ENCODE measurements at regions not wholly inside any gene's neighbourhood (a gene's known extent, or its start where the extent isn't known, plus 50 kb on each side); places are given as distances from the start of the nearest gene placed in this dataset.

GRCh38 chr10:128722947-128723346 is 596.7 kb upstream of the MKI67 start:
- Histone ChIP-seq H3K36me3 (ENCODE audit: insufficient read depth, low read length) (no peaks in the 10 kb centered on the region), H3K9me2 (ENCODE audit: low read depth, low read length) (no peaks in the 10 kb centered on the region), H3K27me3 (ENCODE audit: insufficient read depth, low read length) (no peaks in the 10 kb centered on the region), H3K79me2 (ENCODE audit: insufficient read depth, low read length) (no peaks in the 10 kb centered on the region), H3K9ac (ENCODE audit: low read length) (no peak overlapping the region), H3K27ac (ENCODE audit: low read depth, low read length, poor library complexity, severe bottlenecking) (no peak overlapping the region), H3F3A (ENCODE audit: insufficient read depth, low read length) (no peaks in the 10 kb centered on the region), H3K4me1 (ENCODE audit: insufficient read depth, low read length, severe bottlenecking) (no peaks in the 10 kb centered on the region), H3K9me3 (ENCODE audit: low read length) (no peaks in the 10 kb centered on the region), H3K4me2 (ENCODE audit: low read length) (no peak overlapping the region), H3K4me3 (ENCODE audit: low read depth, low read length, poor library complexity, severe bottlenecking) (no peak overlapping the region), H4K20me1 (ENCODE audit: insufficient read depth, low read length) (no peaks in the 10 kb centered on the region), H2AFZ (ENCODE audit: low read length) (no peak overlapping the region)
- TF ChIP-seq EZH2 (IDR thresholded peaks at IDR 0.05; ENCODE audit: borderline replicate concordance, low read length), result no peak
- TF ChIP-seq CTCF (IDR thresholded peaks at IDR 0.05; ENCODE audit: low read length), result no peak

- H3K9me2 ChIP-seq (ENCODE audit: low read depth, low read length), result no peaks in the 10 kb centered on the region
- H3F3A ChIP-seq (ENCODE audit: insufficient read depth, low read length), result no peaks in the 10 kb centered on the region
- H3K9me3 ChIP-seq (ENCODE audit: low read length), result no peaks in the 10 kb centered on the region
- H3K4me1 ChIP-seq (ENCODE audit: insufficient read depth, low read length, severe bottlenecking), result no peaks in the 10 kb centered on the region
- H2AFZ ChIP-seq (ENCODE audit: low read length), result no peak overlapping the region
- no peaks in the 10 kb centered on the region for H4K20me1 ChIP-seq (ENCODE audit: insufficient read depth, low read length)
- H3K27me3 ChIP-seq (ENCODE audit: insufficient read depth, low read length), result no peaks in the 10 kb centered on the region
- no peak overlapping the region for H3K27ac ChIP-seq (ENCODE audit: low read depth, low read length, poor library complexity, severe bottlenecking)
- TF ChIP-seq EZH2 (IDR thresholded peaks at IDR 0.05; ENCODE audit: borderline replicate concordance, low read length) (no peak), CTCF (IDR thresholded peaks at IDR 0.05; ENCODE audit: low read length) (no peak)
- no peak overlapping the region for H3K9ac ChIP-seq (ENCODE audit: low read length)
- no peak overlapping the region for H3K4me3 ChIP-seq (ENCODE audit: low read depth, low read length, poor library complexity, severe bottlenecking)
- H3K79me2 ChIP-seq (ENCODE audit: insufficient read depth, low read length), result no peaks in the 10 kb centered on the region
- no peaks in the 10 kb centered on the region for H3K36me3 ChIP-seq (ENCODE audit: insufficient read depth, low read length)
- H3K4me2 ChIP-seq (ENCODE audit: low read length), result no peak overlapping the region
These were observed 597.5 kb upstream of the MKI67 start for GRCh38 chr10:128723631-128724205.

GRCh38 chr10:128725531-128725930 is 599.3 kb upstream of the MKI67 start:
- Histone ChIP-seq H3K9ac (ENCODE audit: low read length) (no peak overlapping the region), H3K9me3 (ENCODE audit: low read length) (no peaks in the 10 kb centered on the region), H3K36me3 (ENCODE audit: insufficient read depth, low read length) (no peaks in the 10 kb centered on the region), H3F3A (ENCODE audit: insufficient read depth, low read length) (no peaks in the 10 kb centered on the region), H3K4me3 (ENCODE audit: low read depth, low read length, poor library complexity, severe bottlenecking) (no peak overlapping the region), H3K79me2 (ENCODE audit: insufficient read depth, low read length) (no peaks in the 10 kb centered on the region), H3K9me2 (ENCODE audit: low read depth, low read length) (no peaks in the 10 kb centered on the region), H3K27me3 (ENCODE audit: insufficient read depth, low read length) (no peaks in the 10 kb centered on the region), H3K4me1 (ENCODE audit: insufficient read depth, low read length, severe bottlenecking) (no peaks in the 10 kb centered on the region), H3K27ac (ENCODE audit: low read depth, low read length, poor library complexity, severe bottlenecking) (no peak overlapping the region), H2AFZ (ENCODE audit: low read length) (no peak overlapping the region), H3K4me2 (ENCODE audit: low read length) (no peak overlapping the region), H4K20me1 (ENCODE audit: insufficient read depth, low read length) (no peaks in the 10 kb centered on the region)
- no peak for TF ChIP-seq CTCF (IDR thresholded peaks at IDR 0.05; ENCODE audit: low read length)
- TF ChIP-seq EZH2 (IDR thresholded peaks at IDR 0.05; ENCODE audit: borderline replicate concordance, low read length), result no peak
